ENCODE measurements at regions not wholly inside any gene's neighbourhood (a gene's known extent, or its start where the extent isn't known, plus 50 kb on each side); places are given as distances from the start of the nearest gene placed in this dataset.

DNA sequence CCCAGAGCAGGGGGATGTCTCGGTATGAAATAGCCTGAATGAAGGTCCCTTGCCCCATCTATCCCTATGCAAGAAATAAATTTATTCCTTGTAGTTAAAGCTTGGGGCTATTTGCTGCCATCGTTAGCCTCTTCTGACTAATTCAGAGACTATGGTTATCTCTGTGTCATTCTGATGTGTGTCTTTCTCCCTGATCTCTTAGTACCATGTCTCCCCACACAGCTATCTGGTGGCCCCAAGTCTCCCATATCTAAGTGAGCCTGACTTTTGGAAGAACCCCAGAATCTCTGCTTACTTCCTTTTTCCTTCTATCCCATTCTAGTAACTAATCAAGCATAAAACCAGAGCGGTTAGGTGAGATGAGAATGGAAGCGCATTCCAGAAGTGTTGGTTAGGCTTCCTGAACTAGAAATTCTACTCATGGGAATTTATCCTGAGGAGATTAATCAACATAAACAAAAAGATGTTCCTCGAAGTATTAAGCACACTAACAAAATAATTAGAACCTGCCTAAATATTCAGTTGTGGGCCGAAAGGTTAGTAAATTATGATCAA is 71.4 kb upstream of the BMAL1 start:
- no peaks in the 10 kb centered on the region for H3K27me3 ChIP-seq (ENCODE audit: insufficient read depth)
- no peak overlapping the region for H3K9ac ChIP-seq
- H4K20me1 ChIP-seq (ENCODE audit: insufficient read depth) = no peaks in the 10 kb centered on the region
- peaks cover 4% of the 10 kb centered on the region; the same call in 1 of the 2 replicates for H3K9me3 ChIP-seq
- no peak overlapping the region for H3K4me2 ChIP-seq
- no peak overlapping the region for H3K27ac ChIP-seq (ENCODE audit: low read depth in 2 of 2, low read length in 1 of 2)
- H3K4me1 ChIP-seq (ENCODE audit: control insufficient read depth in 1 of 2, insufficient read depth in 2 of 2, low read depth in 1 of 2, low read length in 1 of 2) = no peaks in the 10 kb centered on the region; a peak in 1 of 4 replicates
- ChIA-PET POLR2A (no interaction called here), CTCF (interaction anchor here (1.0 to 13.7 kb wide), 5 partner anchors 22 to 177 kb away, joined by 3 to 237 read pairs (median 91); no protein-coding TSS in a partner anchor)
- WGBS (ENCODE audit: low lambda C conversion rate) = 65% methylated on average over 6 of the region's 6 CpGs
- no peaks in the 10 kb centered on the region for H3K36me3 ChIP-seq (replicated peaks in 1 of 2; ENCODE audit: control insufficient read depth in 1 of 2, insufficient read depth in 2 of 2, low read length in 1 of 2)
- no peaks in the 10 kb centered on the region for H3F3A ChIP-seq (replicated peaks; ENCODE audit: insufficient read depth)
- no peaks in the 10 kb centered on the region for H3K79me2 ChIP-seq (ENCODE audit: insufficient read depth)
- H2AFZ ChIP-seq (ENCODE audit: low read depth) = 0 out of 2 replicates have a peak overlapping the region, but pooled peaks have one; percentile 12
- no peak overlapping the region for H3K4me3 ChIP-seq (ENCODE audit: low read depth in 2 of 2, low read length in 1 of 2)
- no peak for TF ChIP-seq RFX5 (IDR thresholded peaks at IDR 0.05; ENCODE audit: low read length)
- TF ChIP-seq TCF12 (IDR thresholded peaks at IDR 0.05) = no peak
- no peak for TF ChIP-seq SIN3A (IDR thresholded peaks at IDR 0.05; ENCODE audit: borderline replicate concordance, low read depth, low read length)
- TF ChIP-seq MEF2A (IDR thresholded peaks at IDR 0.05; ENCODE audit: borderline replicate concordance, low read depth) = no peak
- TF ChIP-seq USF2 (IDR thresholded peaks at IDR 0.05; ENCODE audit: borderline replicate concordance, low read depth, low read length) = no peak
- TF ChIP-seq MXI1 (IDR thresholded peaks at IDR 0.05; ENCODE audit: low read depth, low read length) = no peak
- TF ChIP-seq RCOR1 (IDR thresholded peaks at IDR 0.05; ENCODE audit: low read length) = no peak
- TF ChIP-seq EZH2phosphoT487 (IDR thresholded peaks at IDR 0.05; ENCODE audit: borderline replicate concordance, low read depth) = no peak
- no peak for TF ChIP-seq SMC3 (IDR thresholded peaks at IDR 0.05; ENCODE audit: low read depth, low read length)
- TF ChIP-seq RAD21 (IDR thresholded peaks at IDR 0.05; ENCODE audit: low read length) = no peak
- TF ChIP-seq RXRA (IDR thresholded peaks at IDR 0.05; ENCODE audit: borderline replicate concordance, low read depth) = no peak
- TF ChIP-seq, protein P1, sequence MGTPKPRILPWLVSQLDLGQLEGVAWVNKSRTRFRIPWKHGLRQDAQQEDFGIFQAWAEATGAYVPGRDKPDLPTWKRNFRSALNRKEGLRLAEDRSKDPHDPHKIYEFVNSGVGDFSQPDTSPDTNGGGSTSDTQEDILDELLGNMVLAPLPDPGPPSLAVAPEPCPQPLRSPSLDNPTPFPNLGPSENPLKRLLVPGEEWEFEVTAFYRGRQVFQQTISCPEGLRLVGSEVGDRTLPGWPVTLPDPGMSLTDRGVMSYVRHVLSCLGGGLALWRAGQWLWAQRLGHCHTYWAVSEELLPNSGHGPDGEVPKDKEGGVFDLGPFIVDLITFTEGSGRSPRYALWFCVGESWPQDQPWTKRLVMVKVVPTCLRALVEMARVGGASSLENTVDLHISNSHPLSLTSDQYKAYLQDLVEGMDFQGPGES (IDR thresholded peaks at IDR 0.05; ENCODE audit: low read depth, low read length) = no peak
- H3K9me2 ChIP-seq = no peaks in the 10 kb centered on the region
- no peak for DNase-seq

- POLR2A ChIA-PET = no interaction called here
- H3K4me2 ChIP-seq = no peak overlapping the region
These were observed 70.3 kb upstream of the BMAL1 start for GRCh38 chr11:13207270-13207664.

More at GRCh38 chr11:13207270-13207664, 70.3 kb upstream of the BMAL1 start:
- Histone ChIP-seq H3K4me3 (ENCODE audit: low read depth in 2 of 2, low read length in 1 of 2) (no peak overlapping the region), H3K9me3 (no peaks in the 10 kb centered on the region), H3K9me2 (no peaks in the 10 kb centered on the region), H3F3A (replicated peaks; ENCODE audit: insufficient read depth) (no peaks in the 10 kb centered on the region), H3K36me3 (replicated peaks in 1 of 2; ENCODE audit: control insufficient read depth in 1 of 2, insufficient read depth in 2 of 2, low read length in 1 of 2) (no peaks in the 10 kb centered on the region), H3K27me3 (ENCODE audit: insufficient read depth) (no peaks in the 10 kb centered on the region), H3K4me1 (ENCODE audit: control insufficient read depth in 1 of 2, insufficient read depth in 2 of 2, low read depth in 1 of 2, low read length in 1 of 2) (no peaks in the 10 kb centered on the region; a peak in 1 of 4 replicates), H2AFZ (ENCODE audit: low read depth) (no peak overlapping the region), H3K27ac (ENCODE audit: low read depth in 2 of 2, low read length in 1 of 2) (no peak overlapping the region), H3K9ac (no peak overlapping the region), H4K20me1 (ENCODE audit: insufficient read depth) (no peaks in the 10 kb centered on the region), H3K79me2 (ENCODE audit: insufficient read depth) (no peaks in the 10 kb centered on the region)
- no peak for DNase-seq
- 94% methylated on average over 3 of the region's 3 CpGs for whole genome bisulfite sequencing (ENCODE audit: low lambda C conversion rate)
- CTCF ChIA-PET = interaction anchor here (0.7 to 13.7 kb wide), 5 partner anchors 31 to 176 kb away, joined by 3 to 237 read pairs (median 91); no protein-coding TSS in a partner anchor
- no peak for TF ChIP-seq ELF1 (IDR thresholded peaks at IDR 0.05)
- no peak for TF ChIP-seq RAD21 (IDR thresholded peaks at IDR 0.05; ENCODE audit: low read length)
- TF ChIP-seq RCOR1 (IDR thresholded peaks at IDR 0.05; ENCODE audit: low read length) = no peak
- TF ChIP-seq, protein P2, sequence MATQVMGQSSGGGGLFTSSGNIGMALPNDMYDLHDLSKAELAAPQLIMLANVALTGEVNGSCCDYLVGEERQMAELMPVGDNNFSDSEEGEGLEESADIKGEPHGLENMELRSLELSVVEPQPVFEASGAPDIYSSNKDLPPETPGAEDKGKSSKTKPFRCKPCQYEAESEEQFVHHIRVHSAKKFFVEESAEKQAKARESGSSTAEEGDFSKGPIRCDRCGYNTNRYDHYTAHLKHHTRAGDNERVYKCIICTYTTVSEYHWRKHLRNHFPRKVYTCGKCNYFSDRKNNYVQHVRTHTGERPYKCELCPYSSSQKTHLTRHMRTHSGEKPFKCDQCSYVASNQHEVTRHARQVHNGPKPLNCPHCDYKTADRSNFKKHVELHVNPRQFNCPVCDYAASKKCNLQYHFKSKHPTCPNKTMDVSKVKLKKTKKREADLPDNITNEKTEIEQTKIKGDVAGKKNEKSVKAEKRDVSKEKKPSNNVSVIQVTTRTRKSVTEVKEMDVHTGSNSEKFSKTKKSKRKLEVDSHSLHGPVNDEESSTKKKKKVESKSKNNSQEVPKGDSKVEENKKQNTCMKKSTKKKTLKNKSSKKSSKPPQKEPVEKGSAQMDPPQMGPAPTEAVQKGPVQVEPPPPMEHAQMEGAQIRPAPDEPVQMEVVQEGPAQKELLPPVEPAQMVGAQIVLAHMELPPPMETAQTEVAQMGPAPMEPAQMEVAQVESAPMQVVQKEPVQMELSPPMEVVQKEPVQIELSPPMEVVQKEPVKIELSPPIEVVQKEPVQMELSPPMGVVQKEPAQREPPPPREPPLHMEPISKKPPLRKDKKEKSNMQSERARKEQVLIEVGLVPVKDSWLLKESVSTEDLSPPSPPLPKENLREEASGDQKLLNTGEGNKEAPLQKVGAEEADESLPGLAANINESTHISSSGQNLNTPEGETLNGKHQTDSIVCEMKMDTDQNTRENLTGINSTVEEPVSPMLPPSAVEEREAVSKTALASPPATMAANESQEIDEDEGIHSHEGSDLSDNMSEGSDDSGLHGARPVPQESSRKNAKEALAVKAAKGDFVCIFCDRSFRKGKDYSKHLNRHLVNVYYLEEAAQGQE (IDR thresholded peaks at IDR 0.05; ENCODE audit: low read depth, low read length) = no peak
- TF ChIP-seq NRF1 (IDR thresholded peaks at IDR 0.05; ENCODE audit: low read depth, low read length) = no peak
- TF ChIP-seq RFX5 (IDR thresholded peaks at IDR 0.05; ENCODE audit: low read length) = no peak
- TF ChIP-seq FOXM1 (IDR thresholded peaks at IDR 0.05; ENCODE audit: low read depth) = no peak

All from SK-N-SH (cell line).